PFSK-1 (cell line): ENCODE measurements at regions not wholly inside any gene's neighbourhood (a gene's known extent, or its start where the extent isn't known, plus 50 kb on each side); places are given as distances from the start of the nearest gene placed in this dataset.

Experiments used
- POLR2AphosphoS5 ChIP-seq: IDR thresholded peaks from 2 replicates; pipeline ENCODE4 v1.6.1; 2012; ENCODE audit warnings: low read depth, mild to moderate bottlenecking, control low read depth, low read length, moderate library complexity
- SIN3A ChIP-seq: IDR thresholded peaks from 2 replicates; pipeline ENCODE4 v1.6.1; 2012; ENCODE audit warnings: mild to moderate bottlenecking, low read length, moderate library complexity, borderline replicate concordance; ENCODE audit not compliant: insufficient read depth
- TF ChIP-seq, protein P1 (sequence below), 2 experiments: IDR thresholded peaks; 2 replicates each; pipeline versions ENCODE4 v1.6.1 to v1.8.0; 2011 to 2012; ENCODE audit warnings: low read depth in 2 of 2, low read length in 2 of 2, control low read depth in 1 of 2, inconsistent platforms in 1 of 2, mild to moderate bottlenecking in 1 of 2, moderate library complexity in 1 of 2; ENCODE audit not compliant: insufficient read depth in 1 of 2

DNA sequence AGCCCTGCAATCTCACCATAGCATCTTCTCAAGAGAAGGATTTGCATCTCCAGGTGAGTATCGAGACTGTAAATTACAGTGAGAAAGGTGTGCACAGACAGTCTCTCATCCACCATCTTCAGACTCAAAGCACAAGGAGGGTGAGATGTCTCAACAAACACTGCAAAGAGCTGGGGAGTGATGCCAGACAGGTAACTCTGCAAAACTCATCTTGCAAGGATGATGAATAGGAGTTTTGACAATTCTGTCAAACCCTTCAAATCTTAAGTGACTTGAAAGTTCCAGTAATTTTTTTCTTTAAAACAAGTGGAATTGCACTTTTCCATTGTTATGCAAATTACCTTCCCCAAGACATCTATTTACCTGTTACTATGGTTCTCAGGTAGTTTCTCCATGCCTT is 277.2 kb upstream of the VCX3A start:
- TF ChIP-seq, protein P1, sequence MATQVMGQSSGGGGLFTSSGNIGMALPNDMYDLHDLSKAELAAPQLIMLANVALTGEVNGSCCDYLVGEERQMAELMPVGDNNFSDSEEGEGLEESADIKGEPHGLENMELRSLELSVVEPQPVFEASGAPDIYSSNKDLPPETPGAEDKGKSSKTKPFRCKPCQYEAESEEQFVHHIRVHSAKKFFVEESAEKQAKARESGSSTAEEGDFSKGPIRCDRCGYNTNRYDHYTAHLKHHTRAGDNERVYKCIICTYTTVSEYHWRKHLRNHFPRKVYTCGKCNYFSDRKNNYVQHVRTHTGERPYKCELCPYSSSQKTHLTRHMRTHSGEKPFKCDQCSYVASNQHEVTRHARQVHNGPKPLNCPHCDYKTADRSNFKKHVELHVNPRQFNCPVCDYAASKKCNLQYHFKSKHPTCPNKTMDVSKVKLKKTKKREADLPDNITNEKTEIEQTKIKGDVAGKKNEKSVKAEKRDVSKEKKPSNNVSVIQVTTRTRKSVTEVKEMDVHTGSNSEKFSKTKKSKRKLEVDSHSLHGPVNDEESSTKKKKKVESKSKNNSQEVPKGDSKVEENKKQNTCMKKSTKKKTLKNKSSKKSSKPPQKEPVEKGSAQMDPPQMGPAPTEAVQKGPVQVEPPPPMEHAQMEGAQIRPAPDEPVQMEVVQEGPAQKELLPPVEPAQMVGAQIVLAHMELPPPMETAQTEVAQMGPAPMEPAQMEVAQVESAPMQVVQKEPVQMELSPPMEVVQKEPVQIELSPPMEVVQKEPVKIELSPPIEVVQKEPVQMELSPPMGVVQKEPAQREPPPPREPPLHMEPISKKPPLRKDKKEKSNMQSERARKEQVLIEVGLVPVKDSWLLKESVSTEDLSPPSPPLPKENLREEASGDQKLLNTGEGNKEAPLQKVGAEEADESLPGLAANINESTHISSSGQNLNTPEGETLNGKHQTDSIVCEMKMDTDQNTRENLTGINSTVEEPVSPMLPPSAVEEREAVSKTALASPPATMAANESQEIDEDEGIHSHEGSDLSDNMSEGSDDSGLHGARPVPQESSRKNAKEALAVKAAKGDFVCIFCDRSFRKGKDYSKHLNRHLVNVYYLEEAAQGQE (IDR thresholded peaks at IDR 0.05; ENCODE audit: insufficient read depth in 1 of 2, low read depth in 2 of 2, low read length in 2 of 2), result no peak
- no peak for TF ChIP-seq POLR2AphosphoS5
- no peak for TF ChIP-seq SIN3A
